ENCODE measurements at regions not wholly inside any gene's neighbourhood (a gene's known extent, or its start where the extent isn't known, plus 50 kb on each side); places are given as distances from the start of the nearest gene placed in this dataset.
A peak's percentile ranks its signal among the peaks of the same experiment; 100 is the strongest.

DNA sequence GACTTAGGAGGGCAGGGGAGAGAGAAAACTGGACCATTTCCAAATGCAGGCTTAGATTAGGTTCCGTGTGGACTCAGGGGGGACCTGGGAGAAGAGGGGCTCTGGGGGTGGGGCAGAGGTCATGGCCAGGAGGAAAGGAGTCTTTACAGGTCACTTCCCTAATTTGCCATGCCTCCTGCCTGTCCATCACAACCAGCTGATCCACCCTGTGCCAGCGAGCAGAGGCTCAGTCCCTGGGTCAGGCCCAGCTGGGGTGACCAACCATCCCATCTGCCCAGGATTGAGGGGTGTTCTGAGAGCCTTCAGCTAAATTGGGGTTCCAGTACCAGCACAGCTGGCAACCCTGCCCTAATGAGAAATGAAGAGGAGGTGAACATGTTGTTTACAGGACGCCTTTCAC is 84.6 kb upstream of the CACUL1 start:
- Histone ChIP-seq H3K27me3 (replicated peaks; ENCODE audit: control insufficient read depth, insufficient read depth, low read length) (peaks cover 10% of the 10 kb centered on the region), H3K4me3 (ENCODE audit: low read length) (no peak overlapping the region), H3K9ac (ENCODE audit: low read length) (no peak overlapping the region), H3K36me3 (ENCODE audit: control insufficient read depth, insufficient read depth, low read length, severe bottlenecking) (no peaks in the 10 kb centered on the region), H3K9me3 (ENCODE audit: control insufficient read depth, low read length) (no peaks in the 10 kb centered on the region), H3K4me1 (ENCODE audit: control insufficient read depth, insufficient read depth, low read length) (peaks cover 9% of the 10 kb centered on the region)
- DNase-seq (ENCODE audit: low read depth), result no peak

GRCh38 chr10:118840071-118840775 is 85.5 kb upstream of the CACUL1 start:
- H3K4me3 ChIP-seq (ENCODE audit: low read length), result no peak overlapping the region
- peaks cover 7% of the 10 kb centered on the region for H3K27me3 ChIP-seq (replicated peaks; ENCODE audit: control insufficient read depth, insufficient read depth, low read length)
- DNase-seq (ENCODE audit: low read depth), result no peak
- no peak overlapping the region for H3K9ac ChIP-seq (ENCODE audit: low read length)
- H3K9me3 ChIP-seq (ENCODE audit: control insufficient read depth, low read length), result no peaks in the 10 kb centered on the region
- H3K4me1 ChIP-seq (ENCODE audit: control insufficient read depth, insufficient read depth, low read length), result peaks cover 17% of the 10 kb centered on the region
- H3K36me3 ChIP-seq (ENCODE audit: control insufficient read depth, insufficient read depth, low read length, severe bottlenecking), result no peaks in the 10 kb centered on the region

DNA sequence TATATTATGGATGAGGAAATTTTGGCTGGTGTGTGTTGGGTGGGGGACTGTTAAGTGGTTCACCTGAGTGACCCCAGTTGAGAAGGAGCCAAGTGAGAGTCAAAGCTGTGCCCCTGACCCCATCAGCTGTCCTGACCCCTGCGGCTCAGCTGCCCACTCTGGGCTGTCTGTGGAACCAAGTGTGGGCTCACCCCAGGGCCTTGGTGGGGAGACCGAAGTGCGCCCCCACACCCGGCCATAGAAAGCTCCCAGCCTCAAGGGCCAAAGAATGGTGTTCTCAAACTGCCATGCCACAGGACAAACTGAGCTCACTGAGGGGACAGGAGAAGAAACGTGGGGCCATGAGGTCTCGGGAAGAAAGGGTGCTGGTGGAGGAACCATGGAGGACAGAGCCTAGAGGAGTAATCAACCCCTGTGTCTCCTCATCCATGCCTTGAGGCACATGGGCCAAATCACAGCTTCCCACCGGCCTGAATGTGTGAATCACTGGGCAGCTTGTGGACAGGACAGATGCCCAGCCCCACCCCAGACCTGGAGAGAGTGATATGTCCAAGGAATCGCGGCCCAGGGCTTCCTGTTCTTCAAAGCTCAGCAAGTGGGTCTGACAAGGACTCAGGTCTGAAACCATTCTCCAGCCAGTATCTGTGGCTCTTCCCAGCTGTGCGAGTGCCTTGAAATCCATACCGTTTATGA is 86.2 kb upstream of the CACUL1 start:
- H3K4me3 ChIP-seq (ENCODE audit: low read length), result no peak overlapping the region
- H3K9ac ChIP-seq (ENCODE audit: low read length), result no peak overlapping the region
- no peaks in the 10 kb centered on the region for H3K9me3 ChIP-seq (ENCODE audit: control insufficient read depth, low read length)
- H3K4me1 ChIP-seq (ENCODE audit: control insufficient read depth, insufficient read depth, low read length), result peaks cover 17% of the 10 kb centered on the region
- H3K27me3 ChIP-seq (replicated peaks; ENCODE audit: control insufficient read depth, insufficient read depth, low read length), result peaks cover 5% of the 10 kb centered on the region
- no peaks in the 10 kb centered on the region for H3K36me3 ChIP-seq (ENCODE audit: control insufficient read depth, insufficient read depth, low read length, severe bottlenecking)
- no peak for DNase-seq (ENCODE audit: low read depth)

GRCh38 chr10:118841881-118842605 is 87.3 kb upstream of the CACUL1 start:
- Histone ChIP-seq H3K9ac (ENCODE audit: low read length) (no peak overlapping the region), H3K36me3 (ENCODE audit: control insufficient read depth, insufficient read depth, low read length, severe bottlenecking) (no peaks in the 10 kb centered on the region), H3K9me3 (ENCODE audit: control insufficient read depth, low read length) (no peaks in the 10 kb centered on the region)

GRCh38 chr10:118842843-118843624 is 88.3 kb upstream of the CACUL1 start:
- no peak overlapping the region for H3K9ac ChIP-seq (ENCODE audit: low read length)
- DNase-seq (ENCODE audit: low read depth), result no peak
- H3K4me1 ChIP-seq (ENCODE audit: control insufficient read depth, insufficient read depth, low read length), result peaks cover 17% of the 10 kb centered on the region
- H3K36me3 ChIP-seq (ENCODE audit: control insufficient read depth, insufficient read depth, low read length, severe bottlenecking), result no peaks in the 10 kb centered on the region
- no peaks in the 10 kb centered on the region for H3K9me3 ChIP-seq (ENCODE audit: control insufficient read depth, low read length)
- H3K4me3 ChIP-seq (ENCODE audit: low read length), result no peak overlapping the region
- H3K27me3 ChIP-seq (replicated peaks; ENCODE audit: control insufficient read depth, insufficient read depth, low read length), result peaks cover 9% of the 10 kb centered on the region

More at GRCh38 chr10:118841881-118842605, 87.3 kb upstream of the CACUL1 start:
- Histone ChIP-seq H3K4me1 (ENCODE audit: control insufficient read depth, insufficient read depth, low read length) (peaks cover 17% of the 10 kb centered on the region), H3K4me3 (ENCODE audit: low read length) (no peak overlapping the region), H3K27me3 (replicated peaks; ENCODE audit: control insufficient read depth, insufficient read depth, low read length) (peaks cover 9% of the 10 kb centered on the region)
- DNase-seq (ENCODE audit: low read depth), result no peak

GRCh38 chr10:118843647-118844265 is 89.0 kb upstream of the CACUL1 start:
- peaks cover 9% of the 10 kb centered on the region for H3K27me3 ChIP-seq (replicated peaks; ENCODE audit: control insufficient read depth, insufficient read depth, low read length)
- no peak overlapping the region for H3K9ac ChIP-seq (ENCODE audit: low read length)
- H3K4me3 ChIP-seq (ENCODE audit: low read length), result no peak overlapping the region
- DNase-seq (ENCODE audit: low read depth), result no peak
- H3K9me3 ChIP-seq (ENCODE audit: control insufficient read depth, low read length), result no peaks in the 10 kb centered on the region
- no peaks in the 10 kb centered on the region for H3K36me3 ChIP-seq (ENCODE audit: control insufficient read depth, insufficient read depth, low read length, severe bottlenecking)
- H3K4me1 ChIP-seq (ENCODE audit: control insufficient read depth, insufficient read depth, low read length), result peaks cover 17% of the 10 kb centered on the region

DNA sequence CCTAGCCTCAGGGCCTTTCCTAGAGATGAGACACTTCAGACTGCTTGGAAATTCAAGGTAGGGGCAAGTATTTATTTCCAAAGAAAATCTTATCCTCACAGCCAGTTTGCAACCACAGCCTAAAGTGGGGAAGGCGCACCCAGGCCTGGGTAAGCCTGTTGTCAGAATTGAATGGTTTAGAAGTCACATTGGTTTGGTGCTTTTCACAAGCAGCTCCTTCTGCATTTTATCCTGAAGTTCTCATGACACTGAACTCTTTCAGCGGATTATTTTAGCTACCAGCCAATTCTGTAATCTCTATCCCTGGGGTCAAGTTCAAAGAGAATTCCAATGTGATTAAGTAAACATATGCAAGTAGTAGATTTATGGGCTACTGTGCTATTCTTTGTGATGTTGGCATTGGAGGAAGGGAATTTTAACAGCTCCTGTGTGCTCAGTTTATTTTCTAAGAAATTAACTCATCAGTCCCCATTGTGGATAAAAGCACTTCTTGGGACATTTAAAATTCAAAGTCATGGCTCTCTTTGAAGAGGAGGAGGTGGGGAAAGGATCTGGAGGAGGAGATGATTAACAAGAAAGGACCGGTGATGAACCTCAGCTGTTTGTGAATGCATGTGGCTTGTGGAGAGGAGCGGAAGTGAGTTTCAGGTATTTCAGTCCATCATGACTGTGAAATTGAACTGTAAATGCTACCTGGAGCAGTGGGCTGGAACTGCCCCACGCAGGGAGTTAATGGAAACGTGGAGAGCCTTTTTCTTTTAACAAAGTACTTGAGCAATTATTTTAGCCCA is 90.2 kb upstream of the CACUL1 start:
- no peak overlapping the region for H3K9ac ChIP-seq (ENCODE audit: low read length)
- no peak for DNase-seq (ENCODE audit: low read depth)
- peaks cover 9% of the 10 kb centered on the region for H3K27me3 ChIP-seq (replicated peaks; ENCODE audit: control insufficient read depth, insufficient read depth, low read length)
- peaks cover 17% of the 10 kb centered on the region for H3K4me1 ChIP-seq (ENCODE audit: control insufficient read depth, insufficient read depth, low read length)
- H3K36me3 ChIP-seq (ENCODE audit: control insufficient read depth, insufficient read depth, low read length, severe bottlenecking), result no peaks in the 10 kb centered on the region
- H3K9me3 ChIP-seq (ENCODE audit: control insufficient read depth, low read length), result no peaks in the 10 kb centered on the region
- no peak overlapping the region for H3K4me3 ChIP-seq (ENCODE audit: low read length)

- H3K4me3 ChIP-seq (ENCODE audit: low read length), result no peak overlapping the region
- H3K4me1 ChIP-seq (ENCODE audit: control insufficient read depth, insufficient read depth, low read length), result peaks cover 17% of the 10 kb centered on the region
- DNase-seq (ENCODE audit: low read depth), result no peak
- H3K9me3 ChIP-seq (ENCODE audit: control insufficient read depth, low read length), result no peaks in the 10 kb centered on the region
- no peaks in the 10 kb centered on the region for H3K36me3 ChIP-seq (ENCODE audit: control insufficient read depth, insufficient read depth, low read length, severe bottlenecking)
- H3K27me3 ChIP-seq (replicated peaks; ENCODE audit: control insufficient read depth, insufficient read depth, low read length), result peaks cover 9% of the 10 kb centered on the region
- H3K9ac ChIP-seq (ENCODE audit: low read length), result no peak overlapping the region
These were observed 91.0 kb upstream of the CACUL1 start for GRCh38 chr10:118845776-118846175.

GRCh38 chr10:118850418-118851061 is 95.8 kb upstream of the CACUL1 start:
- peak; percentile 62 for DNase-seq (ENCODE audit: low read depth)
- no peaks in the 10 kb centered on the region for H3K9me3 ChIP-seq (ENCODE audit: control insufficient read depth, low read length)
- peaks cover 11% of the 10 kb centered on the region for H3K27me3 ChIP-seq (replicated peaks; ENCODE audit: control insufficient read depth, insufficient read depth, low read length)
- H3K36me3 ChIP-seq (ENCODE audit: control insufficient read depth, insufficient read depth, low read length, severe bottlenecking), result no peaks in the 10 kb centered on the region
- H3K9ac ChIP-seq (ENCODE audit: low read length), result no peak overlapping the region
- H3K4me3 ChIP-seq (ENCODE audit: low read length), result no peak overlapping the region
- H3K4me1 ChIP-seq (ENCODE audit: control insufficient read depth, insufficient read depth, low read length), result no peaks in the 10 kb centered on the region
